WERI-Rb-1 (cell line): ENCODE measurements at regions not wholly inside any gene's neighbourhood (a gene's known extent, or its start where the extent isn't known, plus 50 kb on each side); places are given as distances from the start of the nearest gene placed in this dataset.
"Not testable (repeated sequence)": the region's sequence is repeated elsewhere in the genome, so short reads cannot be mapped to it uniquely, and the experiment has no call there.

ENCODE experiments used
- DNase-seq: peaks from one replicate; pipeline ENCODE4 v3.0.0-alpha.2; 2020
- H3K27ac ChIP-seq: fragments of 250-450 bp; sonication (Bioruptor Pico); 2 replicates; pipeline ENCODE4 v1.5.1; 2020; ENCODE audit warnings: mild to moderate bottlenecking, moderate library complexity
- H3K27me3 ChIP-seq: fragments of 250-450 bp; sonication (Bioruptor Pico); 2 replicates; pipeline ENCODE4 v1.5.1; 2021; ENCODE audit warnings: mild to moderate bottlenecking, low read depth, moderate library complexity; ENCODE audit not compliant: insufficient read depth, severe bottlenecking
- H3K36me3 ChIP-seq: fragments of 250-450 bp; sonication (Bioruptor Pico); 2 replicates; pipeline ENCODE4 v1.5.1; 2020; ENCODE audit warnings: mild to moderate bottlenecking, moderate library complexity
- H3K4me3 ChIP-seq: 2 replicates; pipeline ENCODE4 v1.5.1; 2011; ENCODE audit warnings: low read depth, mild to moderate bottlenecking, control low read depth, low read length
- H3K9me3 ChIP-seq: fragments of 250-450 bp; sonication (Bioruptor Pico); 2 replicates; pipeline ENCODE4 v1.5.1; 2021; ENCODE audit warnings: mild to moderate bottlenecking, moderate library complexity; ENCODE audit not compliant: severe bottlenecking
- CTCF ChIP-seq: IDR thresholded peaks from 2 replicates; pipeline ENCODE4 v1.5.1; 2011; ENCODE audit warnings: low read depth, mild to moderate bottlenecking, control low read depth, inconsistent platforms, low read length

GRCh38 chrX:109911046-109911445 lies 91.9 kb upstream of the TMEM164 start:
- H3K36me3 ChIP-seq, result no peaks in the 10 kb centered on the region
- no peak for DNase-seq
- no peak overlapping the region for H3K27ac ChIP-seq
- H3K4me3 ChIP-seq, result no peak overlapping the region
- H3K9me3 ChIP-seq, result no peaks in the 10 kb centered on the region
- no peaks in the 10 kb centered on the region for H3K27me3 ChIP-seq
- TF ChIP-seq CTCF, result no peak

GRCh38 chrX:109912993-109913392 lies 89.9 kb upstream of the TMEM164 start:
- H3K27me3 ChIP-seq, DNase-seq, H3K27ac ChIP-seq, H3K4me3 ChIP-seq, H3K9me3 ChIP-seq, H3K36me3 ChIP-seq: not testable (repeated sequence)

GRCh38 chrX:109914114-109914849 lies 88.6 kb upstream of the TMEM164 start:
- Histone ChIP-seq H3K36me3 (no peaks in the 10 kb centered on the region), H3K27me3 (no peaks in the 10 kb centered on the region), H3K9me3 (no peaks in the 10 kb centered on the region), H3K27ac (no peak overlapping the region), H3K4me3 (no peak overlapping the region)
- DNase-seq, result no peak
- TF ChIP-seq CTCF, result no peak

- no peak for TF ChIP-seq CTCF
- Histone ChIP-seq H3K4me3 (no peak overlapping the region), H3K27ac (no peak overlapping the region), H3K36me3 (no peaks in the 10 kb centered on the region), H3K9me3 (no peaks in the 10 kb centered on the region), H3K27me3 (no peaks in the 10 kb centered on the region)
- DNase-seq, result no peak
Measured at GRCh38 chrX:109918753-109919152, 84.2 kb upstream of the TMEM164 start.

- TF ChIP-seq CTCF, result no peak
- Histone ChIP-seq H3K27me3 (no peaks in the 10 kb centered on the region), H3K4me3 (no peak overlapping the region), H3K9me3 (no peaks in the 10 kb centered on the region), H3K36me3 (no peaks in the 10 kb centered on the region), H3K27ac (peak overlapping the region; percentile 67)
- peak; percentile 71 for DNase-seq
Measured at GRCh38 chrX:109920325-109920724, 82.6 kb upstream of the TMEM164 start.

- DNase-seq, result no peak
- Histone ChIP-seq H3K36me3 (no peaks in the 10 kb centered on the region), H3K27me3 (no peaks in the 10 kb centered on the region), H3K27ac (peak overlapping the region; percentile 67), H3K9me3 (no peaks in the 10 kb centered on the region), H3K4me3 (no peak overlapping the region)
- no peak for TF ChIP-seq CTCF
Measured at GRCh38 chrX:109920868-109921267, 82.0 kb upstream of the TMEM164 start.
